ENCODE measurements at regions not wholly inside any gene's neighbourhood (a gene's known extent, or its start where the extent isn't known, plus 50 kb on each side); places are given as distances from the start of the nearest gene placed in this dataset.

GRCh38 chr13:84985860-84986259, 813.4 kb downstream of the SLITRK6 start:
- Histone ChIP-seq H3K27me3 (replicated peaks) (no peaks in the 10 kb centered on the region), H3K4me1 (replicated peaks) (no peaks in the 10 kb centered on the region), H3K9me3 (replicated peaks) (no peaks in the 10 kb centered on the region), H3K36me3 (no peaks in the 10 kb centered on the region), H3K4me3 (no peak overlapping the region), H3K27ac (no peak overlapping the region)
- no peak for DNase-seq (ENCODE audit: low read depth in 1 of 2, low spot score in 2 of 2)

GRCh38 chr13:84983321-84983720, 815.9 kb downstream of the SLITRK6 start:
- no peaks in the 10 kb centered on the region for H3K9me3 ChIP-seq (replicated peaks)

GRCh38 chr13:84980571-84980970, 818.6 kb downstream of the SLITRK6 start:
- no peak for DNase-seq (ENCODE audit: low read depth in 1 of 2, low spot score in 2 of 2)
- Histone ChIP-seq H3K4me3 (no peak overlapping the region), H3K27ac (no peak overlapping the region), H3K4me1 (replicated peaks) (no peaks in the 10 kb centered on the region), H3K36me3 (no peaks in the 10 kb centered on the region), H3K27me3 (replicated peaks) (no peaks in the 10 kb centered on the region), H3K9me3 (replicated peaks) (no peaks in the 10 kb centered on the region)

More at GRCh38 chr13:84983321-84983720, 815.9 kb downstream of the SLITRK6 start:
- Histone ChIP-seq H3K27ac (no peak overlapping the region), H3K4me1 (replicated peaks) (no peaks in the 10 kb centered on the region), H3K4me3 (no peak overlapping the region), H3K27me3 (replicated peaks) (no peaks in the 10 kb centered on the region), H3K36me3 (no peaks in the 10 kb centered on the region)
- no peak for DNase-seq (ENCODE audit: low read depth in 1 of 2, low spot score in 2 of 2)

- Histone ChIP-seq H3K27ac (no peak overlapping the region), H3K27me3 (replicated peaks) (no peaks in the 10 kb centered on the region), H3K36me3 (no peaks in the 10 kb centered on the region), H3K9me3 (replicated peaks) (no peaks in the 10 kb centered on the region), H3K4me3 (no peak overlapping the region), H3K4me1 (replicated peaks) (no peaks in the 10 kb centered on the region)
- DNase-seq (ENCODE audit: low read depth in 1 of 2, low spot score in 2 of 2) = no peak
Measured at GRCh38 chr13:84978851-84979250, 820.4 kb downstream of the SLITRK6 start.

GRCh38 chr13:84973661-84974060, 825.6 kb downstream of the SLITRK6 start:
- H3K27ac ChIP-seq = no peak overlapping the region
- H3K4me3 ChIP-seq = no peak overlapping the region
- DNase-seq (ENCODE audit: low read depth in 1 of 2, low spot score in 2 of 2) = no peak
- no peaks in the 10 kb centered on the region for H3K27me3 ChIP-seq (replicated peaks)
- H3K4me1 ChIP-seq (replicated peaks) = no peaks in the 10 kb centered on the region
- no peaks in the 10 kb centered on the region for H3K9me3 ChIP-seq (replicated peaks)
- H3K36me3 ChIP-seq = no peaks in the 10 kb centered on the region

- no peaks in the 10 kb centered on the region for H3K4me1 ChIP-seq (replicated peaks)
- no peaks in the 10 kb centered on the region for H3K27me3 ChIP-seq (replicated peaks)
- no peak for DNase-seq (ENCODE audit: low read depth in 1 of 2, low spot score in 2 of 2)
- no peak overlapping the region for H3K4me3 ChIP-seq
- H3K9me3 ChIP-seq (replicated peaks) = no peaks in the 10 kb centered on the region
- no peaks in the 10 kb centered on the region for H3K36me3 ChIP-seq
- no peak overlapping the region for H3K27ac ChIP-seq
Measured at GRCh38 chr13:84972907-84973306, 826.3 kb downstream of the SLITRK6 start.

GRCh38 chr13:84962849-84963248, 836.4 kb downstream of the SLITRK6 start:
- Histone ChIP-seq H3K4me1 (replicated peaks) (no peaks in the 10 kb centered on the region), H3K27ac (no peak overlapping the region), H3K9me3 (replicated peaks) (no peaks in the 10 kb centered on the region), H3K27me3 (replicated peaks) (no peaks in the 10 kb centered on the region), H3K36me3 (no peaks in the 10 kb centered on the region), H3K4me3 (no peak overlapping the region)
- DNase-seq (ENCODE audit: low read depth in 1 of 2, low spot score in 2 of 2) = no peak

- no peak overlapping the region for H3K4me3 ChIP-seq
- peak in 1 of 2 experiments; percentile 66 for DNase-seq (ENCODE audit: low read depth in 1 of 2, low spot score in 2 of 2)
- H3K36me3 ChIP-seq = no peaks in the 10 kb centered on the region
- no peaks in the 10 kb centered on the region for H3K27me3 ChIP-seq (replicated peaks)
- no peaks in the 10 kb centered on the region for H3K4me1 ChIP-seq (replicated peaks)
- no peaks in the 10 kb centered on the region for H3K9me3 ChIP-seq (replicated peaks)
- no peak overlapping the region for H3K27ac ChIP-seq
Measured at GRCh38 chr13:84962141-84962750, 837.0 kb downstream of the SLITRK6 start.

- no peak overlapping the region for H3K27ac ChIP-seq
- no peak for DNase-seq (ENCODE audit: low read depth in 1 of 2, low spot score in 2 of 2)
- no peaks in the 10 kb centered on the region for H3K36me3 ChIP-seq
- H3K27me3 ChIP-seq (replicated peaks) = no peaks in the 10 kb centered on the region
- H3K9me3 ChIP-seq (replicated peaks) = no peaks in the 10 kb centered on the region
- H3K4me1 ChIP-seq (replicated peaks) = no peaks in the 10 kb centered on the region
- no peak overlapping the region for H3K4me3 ChIP-seq
Measured at GRCh38 chr13:84961023-84961422, 838.2 kb downstream of the SLITRK6 start.

- Histone ChIP-seq H3K27me3 (replicated peaks) (no peaks in the 10 kb centered on the region), H3K4me1 (replicated peaks) (no peaks in the 10 kb centered on the region), H3K27ac (no peak overlapping the region), H3K4me3 (no peak overlapping the region), H3K9me3 (replicated peaks) (no peaks in the 10 kb centered on the region), H3K36me3 (no peaks in the 10 kb centered on the region)
- no peak for DNase-seq (ENCODE audit: low read depth in 1 of 2, low spot score in 2 of 2)
Measured at GRCh38 chr13:84959818-84960217, 839.4 kb downstream of the SLITRK6 start.

GRCh38 chr13:84954636-84955035, 844.6 kb downstream of the SLITRK6 start:
- Histone ChIP-seq H3K27ac (no peak overlapping the region), H3K36me3 (no peaks in the 10 kb centered on the region), H3K4me1 (replicated peaks) (no peaks in the 10 kb centered on the region), H3K4me3 (no peak overlapping the region), H3K27me3 (replicated peaks) (no peaks in the 10 kb centered on the region), H3K9me3 (replicated peaks) (no peaks in the 10 kb centered on the region)
- no peak for DNase-seq (ENCODE audit: low read depth in 1 of 2, low spot score in 2 of 2)

- no peak overlapping the region for H3K27ac ChIP-seq
- no peaks in the 10 kb centered on the region for H3K27me3 ChIP-seq (replicated peaks)
- DNase-seq (ENCODE audit: low read depth in 1 of 2, low spot score in 2 of 2) = no peak
- H3K4me3 ChIP-seq = no peak overlapping the region
- H3K9me3 ChIP-seq (replicated peaks) = no peaks in the 10 kb centered on the region
- no peaks in the 10 kb centered on the region for H3K4me1 ChIP-seq (replicated peaks)
- no peaks in the 10 kb centered on the region for H3K36me3 ChIP-seq
Measured at GRCh38 chr13:84951128-84951527, 848.1 kb downstream of the SLITRK6 start.

- DNase-seq (ENCODE audit: low read depth in 1 of 2, low spot score in 2 of 2) = no peak
- H3K27ac ChIP-seq = no peak overlapping the region
- no peaks in the 10 kb centered on the region for H3K9me3 ChIP-seq (replicated peaks)
- H3K36me3 ChIP-seq = no peaks in the 10 kb centered on the region
- H3K27me3 ChIP-seq (replicated peaks) = no peaks in the 10 kb centered on the region
- H3K4me1 ChIP-seq (replicated peaks) = no peaks in the 10 kb centered on the region
- H3K4me3 ChIP-seq = no peak overlapping the region
Measured at GRCh38 chr13:84946192-84946591, 853.0 kb downstream of the SLITRK6 start.

- Histone ChIP-seq H3K9me3 (replicated peaks) (no peaks in the 10 kb centered on the region), H3K27me3 (replicated peaks) (0 out of 2 replicates have a peak, but pooled peaks cover 2% of the 10 kb centered on the region), H3K27ac (no peak overlapping the region), H3K4me3 (no peak overlapping the region), H3K36me3 (no peaks in the 10 kb centered on the region), H3K4me1 (replicated peaks) (no peaks in the 10 kb centered on the region)
- no peak for DNase-seq (ENCODE audit: low read depth in 1 of 2, low spot score in 2 of 2)
Measured at GRCh38 chr13:84940798-84941197, 858.4 kb downstream of the SLITRK6 start.

GRCh38 chr13:84940167-84940566, 859.1 kb downstream of the SLITRK6 start:
- Histone ChIP-seq H3K27me3 (replicated peaks) (peaks cover 2% of the 10 kb centered on the region; the same call in 1 of the 2 replicates), H3K4me3 (no peak overlapping the region), H3K36me3 (no peaks in the 10 kb centered on the region), H3K27ac (no peak overlapping the region), H3K4me1 (replicated peaks) (no peaks in the 10 kb centered on the region), H3K9me3 (replicated peaks) (no peaks in the 10 kb centered on the region)
- peak in 1 of 2 experiments; percentile 55 for DNase-seq (ENCODE audit: low read depth in 1 of 2, low spot score in 2 of 2)
